Mesenchymal stem cell (in vitro differentiated cells and primary cell): ENCODE measurements at regions not wholly inside any gene's neighbourhood (a gene's known extent, or its start where the extent isn't known, plus 50 kb on each side); places are given as distances from the start of the nearest gene placed in this dataset.
"Not testable (repeated sequence)": the region's sequence is repeated elsewhere in the genome, so short reads cannot be mapped to it uniquely, and the experiment has no call there.

Experiments
- DNase-seq: peaks from one replicate; pipeline ENCODE4 v3.0.0-alpha.2; 2013
- H2AFZ ChIP-seq: one replicate; pipeline ENCODE4 v1.6.1; 2013; ENCODE audit warnings: low read depth, mild to moderate bottlenecking, control low read depth, inconsistent platforms, low read length, moderate library complexity
- H2AK5ac ChIP-seq: 2 replicates; pipeline ENCODE4 v1.6.1; 2013; ENCODE audit warnings: low read length, moderate library complexity, mild to moderate bottlenecking, inconsistent platforms; ENCODE audit not compliant: severe bottlenecking
- H2BK120ac ChIP-seq: one replicate; pipeline ENCODE4 v1.6.1; 2013; ENCODE audit warnings: low read depth, mild to moderate bottlenecking, inconsistent platforms, low read length, moderate library complexity
- H2BK12ac ChIP-seq, 2 experiments: one replicate each; pipeline ENCODE4 v1.6.1; 2013; ENCODE audit warnings: inconsistent platforms in 2 of 2, low read length in 2 of 2, mild to moderate bottlenecking in 2 of 2, moderate library complexity in 2 of 2, control low read depth in 1 of 2
- H2BK15ac ChIP-seq: one replicate; pipeline ENCODE4 v1.6.1; 2013; ENCODE audit warnings: mild to moderate bottlenecking, low read depth, inconsistent platforms; ENCODE audit not compliant: poor library complexity, severe bottlenecking
- H2BK5ac ChIP-seq: 2 replicates; pipeline ENCODE4 v1.6.1; 2013; ENCODE audit warnings: low read depth, mild to moderate bottlenecking, low read length, control low read depth, inconsistent platforms; ENCODE audit not compliant: poor library complexity, severe bottlenecking
- H3K14ac ChIP-seq, 2 experiments: one replicate each; pipeline ENCODE4 v1.6.1; 2013; ENCODE audit warnings: inconsistent platforms in 2 of 2, low read length in 2 of 2, control low read depth in 1 of 2, mild to moderate bottlenecking in 1 of 2, moderate library complexity in 1 of 2
- H3K18ac ChIP-seq, 2 experiments: one replicate each; pipeline ENCODE4 v1.6.1; 2013; ENCODE audit warnings: inconsistent platforms in 2 of 2, low read length in 2 of 2, control low read depth in 1 of 2, low read depth in 1 of 2, mild to moderate bottlenecking in 1 of 2
- H3K23ac ChIP-seq, 2 experiments: one replicate each; pipeline ENCODE4 v1.6.1; 2013; ENCODE audit warnings: inconsistent platforms in 2 of 2, low read length in 2 of 2, mild to moderate bottlenecking in 2 of 2, moderate library complexity in 2 of 2, control low read depth in 1 of 2
- H3K27ac ChIP-seq: 2 replicates; pipeline ENCODE4 v1.5.1; 2013; ENCODE audit warnings: mild to moderate bottlenecking, moderate library complexity, low read length, control low read depth, inconsistent platforms; ENCODE audit not compliant: poor library complexity, severe bottlenecking
- H3K27me3 ChIP-seq, 2 experiments: 2 replicates each; pipeline versions ENCODE4 v1.6.1 to v1.7.0; 2013; ENCODE audit warnings: low read length in 2 of 2, mild to moderate bottlenecking in 2 of 2, moderate library complexity in 2 of 2, control low read depth in 1 of 2, inconsistent platforms in 1 of 2; ENCODE audit not compliant: control insufficient read depth in 1 of 2, insufficient read depth in 1 of 2
- H3K36me3 ChIP-seq, 2 experiments: 2 replicates each; pipeline versions ENCODE4 v1.6.1 to v1.7.0; 2013; ENCODE audit warnings: low read length in 2 of 2, control low read depth in 1 of 2, inconsistent platforms in 1 of 2, low read depth in 1 of 2, mild to moderate bottlenecking in 1 of 2; ENCODE audit not compliant: insufficient read depth in 2 of 2, control insufficient read depth in 1 of 2
- H3K4ac ChIP-seq, 2 experiments: one replicate each; pipeline ENCODE4 v1.6.1; 2013; ENCODE audit warnings: inconsistent platforms in 2 of 2, low read length in 2 of 2, mild to moderate bottlenecking in 2 of 2, moderate library complexity in 2 of 2, control low read depth in 1 of 2, low read depth in 1 of 2
- H3K4me1 ChIP-seq: 2 replicates; pipeline ENCODE4 v1.6.1; 2013; ENCODE audit warnings: low read depth, low read length, control low read depth; ENCODE audit not compliant: control insufficient read depth, insufficient read depth
- H3K4me2 ChIP-seq: 2 replicates; pipeline ENCODE4 v1.6.1; 2013; ENCODE audit warnings: low read length, mild to moderate bottlenecking, inconsistent platforms; ENCODE audit not compliant: poor library complexity, severe bottlenecking
- H3K4me3 ChIP-seq, 2 experiments: 2 replicates each; pipeline versions ENCODE4 v1.5.1 to v1.7.0; 2013; ENCODE audit warnings: low read length in 2 of 2, mild to moderate bottlenecking in 2 of 2, control low read depth in 1 of 2, low read depth in 1 of 2; ENCODE audit not compliant: insufficient read depth in 1 of 2
- H3K79me1 ChIP-seq: replicated peaks from 2 replicates; pipeline ENCODE4 v1.6.1; 2013; ENCODE audit warnings: mild to moderate bottlenecking, control low read depth, low read length, inconsistent platforms; ENCODE audit not compliant: poor library complexity, severe bottlenecking
- H3K9ac ChIP-seq: 2 replicates; pipeline ENCODE4 v1.7.0; 2013; ENCODE audit warnings: mild to moderate bottlenecking, low read length, moderate library complexity
- H3K9me3 ChIP-seq: 2 replicates; pipeline ENCODE4 v1.7.0; 2013; ENCODE audit warnings: mild to moderate bottlenecking, low read length; ENCODE audit not compliant: control insufficient read depth
- H4K8ac ChIP-seq: one replicate; pipeline ENCODE4 v1.6.1; 2013; ENCODE audit warnings: inconsistent platforms, mild to moderate bottlenecking, low read length, moderate library complexity
- H4K91ac ChIP-seq: one replicate; pipeline ENCODE4 v1.6.1; 2013; ENCODE audit warnings: mild to moderate bottlenecking, low read length, inconsistent platforms
- WGBS: methylation state at CpG from one replicate; pipeline ENCODE4 v1.1.7; 2013; ENCODE audit warnings: mixed read lengths; 5-methylcytosine and 5-hydroxymethylcytosine counted together

GRCh38 chr2:167719410-167719809 lies 528.0 kb downstream of the STK39 start:
- Histone ChIP-seq H3K4ac (no peak overlapping the region), H3K14ac (no peak overlapping the region), H3K79me1 (no peaks in the 10 kb centered on the region), H3K4me1 (no peaks in the 10 kb centered on the region), H2BK5ac (no peak overlapping the region), H2BK120ac (no peak overlapping the region), H3K36me3 (no peaks in the 10 kb centered on the region), H2BK12ac (no peak overlapping the region), H3K23ac (no peak overlapping the region), H4K8ac (no peak overlapping the region), H3K27ac (no peak overlapping the region), H3K4me2 (no peak overlapping the region), H4K91ac (no peak overlapping the region), H3K4me3 (no peak overlapping the region), H3K27me3 (no peaks in the 10 kb centered on the region), H2BK15ac (no peak overlapping the region), H3K9ac (no peak overlapping the region), H2AFZ (no peak overlapping the region), H3K9me3 (no peaks in the 10 kb centered on the region), H2AK5ac (no peak overlapping the region), H3K18ac (no peak overlapping the region)
- no peak for DNase-seq
- WGBS: 87% methylated on average over 4 of the region's 4 CpGs

DNA sequence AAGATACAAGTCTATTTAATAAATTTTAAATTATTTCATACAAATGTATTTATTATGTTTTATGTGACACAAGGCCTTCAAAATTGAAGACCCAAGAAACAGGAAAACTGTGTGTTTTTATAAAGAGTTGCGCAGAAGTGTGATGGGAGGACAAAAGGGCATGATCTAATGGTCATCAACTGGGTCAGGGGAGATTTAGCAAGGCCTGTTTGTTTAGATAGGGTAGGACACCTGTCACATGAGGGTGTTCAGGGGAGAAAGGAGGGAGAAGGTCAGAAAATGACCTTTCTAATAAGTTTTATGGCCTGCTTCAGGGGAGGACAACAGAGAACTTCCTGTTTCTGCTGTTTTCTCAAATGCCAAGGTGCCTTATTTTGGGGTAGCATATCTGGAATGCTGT lies 528.8 kb downstream of the STK39 start:
- WGBS: 85% methylated on average over 1 of the region's 1 CpG

GRCh38 chr2:167715932-167716331 lies 531.5 kb downstream of the STK39 start:
- Histone ChIP-seq H3K14ac (no peak overlapping the region), H3K27ac (no peak overlapping the region), H3K4me3 (no peak overlapping the region), H4K8ac (no peak overlapping the region), H3K36me3 (no peaks in the 10 kb centered on the region), H2AFZ (no peak overlapping the region), H4K91ac (no peak overlapping the region), H2AK5ac (no peak overlapping the region), H3K4ac (no peak overlapping the region), H2BK120ac (no peak overlapping the region), H2BK5ac (no peak overlapping the region), H3K4me2 (no peak overlapping the region), H3K79me1 (no peaks in the 10 kb centered on the region), H2BK12ac (no peak overlapping the region), H3K9ac (no peak overlapping the region), H3K27me3 (no peaks in the 10 kb centered on the region), H3K18ac (no peak overlapping the region), H3K9me3 (peaks cover 4% of the 10 kb centered on the region), H3K23ac (no peak overlapping the region), H2BK15ac (no peak overlapping the region), H3K4me1 (no peaks in the 10 kb centered on the region)
- DNase-seq: no peak
- WGBS: 97% methylated on average over 22 of the region's 29 CpGs

More for the DNA sequence above, 528.8 kb downstream of the STK39 start:
- Histone ChIP-seq H3K36me3 (no peaks in the 10 kb centered on the region), H3K4me2 (no peak overlapping the region), H3K4me3 (no peak overlapping the region), H2BK5ac (no peak overlapping the region), H3K4ac (no peak overlapping the region), H3K9me3 (no peaks in the 10 kb centered on the region), H2BK120ac (no peak overlapping the region), H3K9ac (no peak overlapping the region), H3K18ac (peak overlapping the region in 1 of 2 experiments; percentile 21), H3K79me1 (no peaks in the 10 kb centered on the region), H4K91ac (no peak overlapping the region), H3K27me3 (no peaks in the 10 kb centered on the region), H2BK15ac (no peak overlapping the region), H3K23ac (no peak overlapping the region), H2AFZ (no peak overlapping the region), H3K14ac (no peak overlapping the region), H4K8ac (peak overlapping the region; percentile 15), H3K27ac (no peak overlapping the region), H2BK12ac (no peak overlapping the region), H2AK5ac (no peak overlapping the region), H3K4me1 (no peaks in the 10 kb centered on the region)
- no peak for DNase-seq

- not testable (repeated sequence) for H2AK5ac ChIP-seq, H2BK12ac ChIP-seq, H3K23ac ChIP-seq, H3K79me1 ChIP-seq, DNase-seq, H3K18ac ChIP-seq, H3K4me3 ChIP-seq, H4K8ac ChIP-seq, H3K27me3 ChIP-seq, H2BK5ac ChIP-seq, H3K4me1 ChIP-seq, H3K4me2 ChIP-seq, H3K36me3 ChIP-seq, H2BK120ac ChIP-seq, H3K27ac ChIP-seq, H3K9me3 ChIP-seq, H4K91ac ChIP-seq, H3K4ac ChIP-seq, H3K14ac ChIP-seq, H2BK15ac ChIP-seq, H3K9ac ChIP-seq, H2AFZ ChIP-seq
- WGBS: 95% methylated on average over 3 of the region's 4 CpGs
Observed at GRCh38 chr2:167715498-167715897, 531.9 kb downstream of the STK39 start.
